Testis (tissue), 2 donors: ENCODE measurements at regions not wholly inside any gene's neighbourhood (a gene's known extent, or its start where the extent isn't known, plus 50 kb on each side); places are given as distances from the start of the nearest gene placed in this dataset.

Source experiments
- DNase-seq: peaks from one replicate; pipeline ENCODE4 v3.0.0-alpha.2; 2019
- H3K27ac ChIP-seq, 2 donors: fragments of 200-600 bp; sonication (generic); one replicate each; pipeline ENCODE4 v1.5.1; 2019
- H3K27me3 ChIP-seq: fragments of 200-600 bp; sonication (generic); one replicate; pipeline ENCODE4 v1.5.1; 2019
- H3K36me3 ChIP-seq: fragments of 200-600 bp; sonication (generic); one replicate; pipeline ENCODE4 v1.5.1; 2017; ENCODE audit warnings: low read depth; ENCODE audit errors: missing control alignments
- H3K4me1 ChIP-seq: fragments of 200-600 bp; sonication (generic); one replicate; pipeline ENCODE4 v1.5.1; 2019
- H3K4me3 ChIP-seq, 2 donors: fragments of 200-600 bp; sonication (generic); one replicate each; pipeline ENCODE4 v1.5.1; 2017 to 2019
- H3K9me3 ChIP-seq: fragments of 200-600 bp; sonication (generic); one replicate; pipeline ENCODE4 v1.5.1; 2017
- CTCF ChIP-seq, 3 experiments: fragments of 450-650 bp in 2 of 3; fragments of 200-600 bp in 1 of 3; sonication (generic) in 1 of 3; IDR thresholded peaks; one replicate each; pipeline ENCODE4 v1.5.1; 2016 to 2019; ENCODE audit warnings: antibody characterized with exemption in 3 of 3, mild to moderate bottlenecking in 2 of 3, moderate library complexity in 1 of 3
- POLR2A ChIP-seq: fragments of 450-650 bp; IDR thresholded peaks from one replicate; pipeline ENCODE4 v1.6.1; 2017; ENCODE audit warnings: antibody characterized with exemption, mild to moderate bottlenecking, moderate library complexity
- WGBS, 2 donors: methylation state at CpG; one replicate each; pipeline ENCODE4 v1.1.5; 2018; 5-methylcytosine and 5-hydroxymethylcytosine counted together
- intact Hi-C: fragments of 100-400 bp; cut with DNase I; formaldehyde crosslinking; loops from one replicate; pipeline ENCODE4 v1.15.1; 2023; ENCODE audit warnings: low total_unique reads

GRCh38 chr1:213905344-213905743, 82.4 kb upstream of the PROX1 start:
- WGBS, 2 donors: 21 to 85% methylated on average over 8 to 10 of the region's 13 CpGs
- Histone ChIP-seq H3K27ac (no peak overlapping the region), H3K4me3 (no peak overlapping the region), H3K4me1 (no peaks in the 10 kb centered on the region), H3K9me3 (no peaks in the 10 kb centered on the region), H3K27me3 (no peaks in the 10 kb centered on the region), H3K36me3 (no peaks in the 10 kb centered on the region)
- intact Hi-C loops: no loop called here
- DNase-seq: no peak
- no peak for TF ChIP-seq POLR2A
- no peak for TF ChIP-seq CTCF (IDR thresholded peaks at IDR 0.05)

GRCh38 chr1:213908521-213908920, 79.3 kb upstream of the PROX1 start:
- no peaks in the 10 kb centered on the region for H3K9me3 ChIP-seq
- H3K36me3 ChIP-seq: no peaks in the 10 kb centered on the region
- 90 to 93% methylated on average over 4 of the region's 4 CpGs for WGBS, 2 donors
- H3K27ac ChIP-seq: no peak overlapping the region
- H3K27me3 ChIP-seq: no peaks in the 10 kb centered on the region
- TF ChIP-seq CTCF (IDR thresholded peaks at IDR 0.05) (no peak), POLR2A (no peak)
- intact Hi-C loops: no loop called here
- H3K4me1 ChIP-seq: no peaks in the 10 kb centered on the region
- DNase-seq: no peak
- H3K4me3 ChIP-seq: no peak overlapping the region

GRCh38 chr1:213914392-213914791, 73.4 kb upstream of the PROX1 start:
- intact Hi-C loops: no loop called here
- H3K4me3 ChIP-seq: no peak overlapping the region
- no peaks in the 10 kb centered on the region for H3K27me3 ChIP-seq
- no peak for DNase-seq
- no peak overlapping the region for H3K27ac ChIP-seq
- TF ChIP-seq POLR2A: no peak
- TF ChIP-seq CTCF (IDR thresholded peaks at IDR 0.05): no peak
- WGBS, 2 donors: 66 to 73% methylated on average over 6 of the region's 6 CpGs
- no peaks in the 10 kb centered on the region for H3K4me1 ChIP-seq
- no peaks in the 10 kb centered on the region for H3K9me3 ChIP-seq
- no peaks in the 10 kb centered on the region for H3K36me3 ChIP-seq

- Histone ChIP-seq H3K27ac (no peak overlapping the region), H3K9me3 (no peaks in the 10 kb centered on the region), H3K27me3 (no peaks in the 10 kb centered on the region), H3K4me3 (no peak overlapping the region), H3K4me1 (no peaks in the 10 kb centered on the region), H3K36me3 (no peaks in the 10 kb centered on the region)
- TF ChIP-seq POLR2A (no peak), CTCF (IDR thresholded peaks at IDR 0.05) (no peak)
- WGBS, 2 donors: 36 to 44% methylated on average over 2 of the region's 2 CpGs
- no peak for DNase-seq
- intact Hi-C loops: no loop called here
These were observed 66.5 kb upstream of the PROX1 start for GRCh38 chr1:213921311-213921710.

GRCh38 chr1:213921712-213922111, 66.1 kb upstream of the PROX1 start:
- no peaks in the 10 kb centered on the region for H3K9me3 ChIP-seq
- no peak overlapping the region for H3K27ac ChIP-seq
- 60 to 62% methylated on average over 5 of the region's 5 CpGs for WGBS, 2 donors
- no peaks in the 10 kb centered on the region for H3K27me3 ChIP-seq
- DNase-seq: no peak
- intact Hi-C loops: no loop called here
- H3K4me1 ChIP-seq: no peaks in the 10 kb centered on the region
- no peak overlapping the region for H3K4me3 ChIP-seq
- no peak for TF ChIP-seq POLR2A
- TF ChIP-seq CTCF (IDR thresholded peaks at IDR 0.05): no peak
- no peaks in the 10 kb centered on the region for H3K36me3 ChIP-seq
